Osteoblast (primary cell): ENCODE measurements at regions not wholly inside any gene's neighbourhood (a gene's known extent, or its start where the extent isn't known, plus 50 kb on each side); places are given as distances from the start of the nearest gene placed in this dataset.

Experiments used
- DNase-seq: peaks from one replicate; pipeline ENCODE4 v3.0.0; 2011; ENCODE audit warnings: low spot score, mixed read lengths; ENCODE audit not compliant: insufficient read length; ENCODE audit errors: missing footprints
- H2AFZ ChIP-seq: 2 replicates; pipeline ENCODE4 v1.6.0; 2011; ENCODE audit warnings: mild to moderate bottlenecking, low read length
- H3K27ac ChIP-seq: 2 replicates; pipeline ENCODE4 v1.5.1; 2011; ENCODE audit warnings: mild to moderate bottlenecking, low read depth, low read length, moderate library complexity
- H3K27me3 ChIP-seq: 2 replicates; pipeline ENCODE4 v1.6.0; 2012; ENCODE audit warnings: mild to moderate bottlenecking, control low read depth, inconsistent platforms, low read length, moderate library complexity; ENCODE audit not compliant: insufficient read depth
- H3K36me3 ChIP-seq: 2 replicates; pipeline ENCODE4 v1.5.1; 2011; ENCODE audit warnings: mild to moderate bottlenecking, low read length, control low read depth, moderate library complexity; ENCODE audit not compliant: insufficient read depth
- H3K4me1 ChIP-seq: 2 replicates; pipeline ENCODE4 v1.5.1; 2011; ENCODE audit warnings: mild to moderate bottlenecking, low read length, control low read depth, moderate library complexity; ENCODE audit not compliant: insufficient read depth
- H3K4me2 ChIP-seq: 2 replicates; pipeline ENCODE4 v1.6.0; 2011; ENCODE audit warnings: mild to moderate bottlenecking, low read length; ENCODE audit not compliant: insufficient read depth
- H3K4me3 ChIP-seq: fragments of 200-600 bp; sonication (generic); 3 replicates; pipeline ENCODE4 v1.5.1; 2012; ENCODE audit warnings: mild to moderate bottlenecking, low read length, inconsistent platforms; ENCODE audit not compliant: insufficient read depth
- H3K79me2 ChIP-seq: 2 replicates; pipeline ENCODE4 v1.6.0; 2012; ENCODE audit warnings: mild to moderate bottlenecking, low read length, control low read depth, inconsistent platforms; ENCODE audit not compliant: insufficient read depth
- H3K9me3 ChIP-seq: 2 replicates; pipeline ENCODE4 v1.5.1; 2011; ENCODE audit warnings: low read depth, low read length, control low read depth
- H4K20me1 ChIP-seq: 2 replicates; pipeline ENCODE4 v1.6.0; 2012; ENCODE audit warnings: mild to moderate bottlenecking, low read length, control low read depth; ENCODE audit not compliant: insufficient read depth
- CTCF ChIP-seq: IDR thresholded peaks from 2 replicates; pipeline ENCODE4 v1.5.1; 2011; ENCODE audit warnings: mild to moderate bottlenecking, low read depth, low read length, moderate library complexity; ENCODE audit errors: extremely low read depth

GRCh38 chr10:78508955-78509748 is 475.5 kb downstream of the RPS24 start:
- Histone ChIP-seq H3K4me2 (no peak overlapping the region), H3K9me3 (peaks cover 8% of the 10 kb centered on the region), H3K27ac (no peak overlapping the region), H3K27me3 (no peaks in the 10 kb centered on the region), H3K4me3 (no peak overlapping the region), H3K79me2 (no peaks in the 10 kb centered on the region), H3K4me1 (peaks cover 7% of the 10 kb centered on the region), H3K36me3 (no peaks in the 10 kb centered on the region), H2AFZ (no peak overlapping the region), H4K20me1 (no peaks in the 10 kb centered on the region)
- DNase-seq: no peak
- no peak for TF ChIP-seq CTCF

GRCh38 chr10:78510566-78511323 is 477.1 kb downstream of the RPS24 start:
- H3K4me2 ChIP-seq: no peak overlapping the region
- H3K79me2 ChIP-seq: no peaks in the 10 kb centered on the region
- no peak overlapping the region for H3K27ac ChIP-seq
- no peaks in the 10 kb centered on the region for H3K27me3 ChIP-seq
- peaks cover 7% of the 10 kb centered on the region for H3K4me1 ChIP-seq
- H2AFZ ChIP-seq: no peak overlapping the region
- peaks cover 8% of the 10 kb centered on the region for H3K9me3 ChIP-seq
- H3K36me3 ChIP-seq: no peaks in the 10 kb centered on the region
- no peaks in the 10 kb centered on the region for H4K20me1 ChIP-seq
- no peak for DNase-seq
- TF ChIP-seq CTCF: no peak
- no peak overlapping the region for H3K4me3 ChIP-seq

GRCh38 chr10:78511324-78512204 is 477.9 kb downstream of the RPS24 start:
- no peak overlapping the region for H3K4me3 ChIP-seq
- peaks cover 7% of the 10 kb centered on the region for H3K9me3 ChIP-seq
- no peak overlapping the region for H3K27ac ChIP-seq
- no peaks in the 10 kb centered on the region for H3K27me3 ChIP-seq
- no peak overlapping the region for H3K4me2 ChIP-seq
- TF ChIP-seq CTCF: no peak
- H3K36me3 ChIP-seq: no peaks in the 10 kb centered on the region
- no peak overlapping the region for H2AFZ ChIP-seq
- no peak for DNase-seq
- H3K4me1 ChIP-seq: peaks cover 7% of the 10 kb centered on the region
- H3K79me2 ChIP-seq: no peaks in the 10 kb centered on the region
- H4K20me1 ChIP-seq: no peaks in the 10 kb centered on the region
